Nephron progenitor cell (in vitro differentiated cells): ENCODE measurements at regions not wholly inside any gene's neighbourhood (a gene's known extent, or its start where the extent isn't known, plus 50 kb on each side); places are given as distances from the start of the nearest gene placed in this dataset.

ENCODE experiments used
- DNase-seq: peaks from one replicate; pipeline ENCODE4 v3.0.0; 2021
- H3K27ac Mint-ChIP-seq: 2 replicates; pipeline ENCODE4 v1.8.0; 2021; ENCODE audit warnings: mild to moderate bottlenecking, moderate library complexity, mixed read lengths
- H3K27me3 Mint-ChIP-seq: 2 replicates; pipeline ENCODE4 v1.8.0; 2021; ENCODE audit warnings: mild to moderate bottlenecking, low read depth, mixed read lengths; ENCODE audit not compliant: poor library complexity
- H3K36me3 Mint-ChIP-seq: 2 replicates; pipeline ENCODE4 v1.8.0; 2021; ENCODE audit warnings: low read depth, mixed read lengths
- H3K4me1 Mint-ChIP-seq: 2 replicates; pipeline ENCODE4 v1.8.0; 2021; ENCODE audit warnings: mixed read lengths
- H3K4me3 Mint-ChIP-seq: 2 replicates; pipeline ENCODE4 v1.8.0; 2021; ENCODE audit warnings: mild to moderate bottlenecking, moderate library complexity, mixed read lengths
- H3K9me3 Mint-ChIP-seq: 2 replicates; pipeline ENCODE4 v1.8.0; 2021; ENCODE audit warnings: mild to moderate bottlenecking, moderate library complexity, mixed read lengths
- TF ChIP-seq, protein P1 (sequence below): fragments of 200-600 bp; sonication (generic); IDR thresholded peaks from 2 replicates; pipeline ENCODE4 v1.5.0; 2021; ENCODE audit warnings: antibody characterized with exemption

DNA sequence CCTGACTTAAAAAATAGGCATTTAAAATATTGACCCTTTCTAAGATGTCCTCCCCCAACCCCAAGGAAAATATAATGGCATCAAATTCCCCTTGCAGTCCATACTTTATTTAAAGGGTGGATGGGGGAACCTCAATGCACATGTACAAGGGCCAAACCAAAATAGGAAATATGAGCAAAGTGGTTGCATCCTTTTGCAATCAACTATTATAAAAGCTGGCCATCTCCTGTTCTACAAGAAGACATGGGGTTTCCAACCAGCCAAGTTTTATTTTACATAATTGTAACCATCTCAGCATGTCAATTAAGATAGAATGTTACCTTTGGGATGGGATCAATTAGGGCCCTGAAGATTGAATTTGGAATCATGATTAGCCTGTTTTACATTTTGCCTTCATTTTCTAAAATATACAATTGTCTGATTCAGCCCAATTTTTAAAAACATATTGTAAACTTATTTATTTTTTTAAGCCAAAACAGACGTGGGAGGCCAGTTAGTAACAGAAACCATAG, 146.7 kb upstream of the NFIA start:
- H3K27ac Mint-ChIP-seq: no peak overlapping the region
- no peaks in the 10 kb centered on the region for H3K4me1 Mint-ChIP-seq
- TF ChIP-seq, protein P1, sequence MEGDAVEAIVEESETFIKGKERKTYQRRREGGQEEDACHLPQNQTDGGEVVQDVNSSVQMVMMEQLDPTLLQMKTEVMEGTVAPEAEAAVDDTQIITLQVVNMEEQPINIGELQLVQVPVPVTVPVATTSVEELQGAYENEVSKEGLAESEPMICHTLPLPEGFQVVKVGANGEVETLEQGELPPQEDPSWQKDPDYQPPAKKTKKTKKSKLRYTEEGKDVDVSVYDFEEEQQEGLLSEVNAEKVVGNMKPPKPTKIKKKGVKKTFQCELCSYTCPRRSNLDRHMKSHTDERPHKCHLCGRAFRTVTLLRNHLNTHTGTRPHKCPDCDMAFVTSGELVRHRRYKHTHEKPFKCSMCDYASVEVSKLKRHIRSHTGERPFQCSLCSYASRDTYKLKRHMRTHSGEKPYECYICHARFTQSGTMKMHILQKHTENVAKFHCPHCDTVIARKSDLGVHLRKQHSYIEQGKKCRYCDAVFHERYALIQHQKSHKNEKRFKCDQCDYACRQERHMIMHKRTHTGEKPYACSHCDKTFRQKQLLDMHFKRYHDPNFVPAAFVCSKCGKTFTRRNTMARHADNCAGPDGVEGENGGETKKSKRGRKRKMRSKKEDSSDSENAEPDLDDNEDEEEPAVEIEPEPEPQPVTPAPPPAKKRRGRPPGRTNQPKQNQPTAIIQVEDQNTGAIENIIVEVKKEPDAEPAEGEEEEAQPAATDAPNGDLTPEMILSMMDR: no peak
- peaks cover 5% of the 10 kb centered on the region for H3K27me3 Mint-ChIP-seq
- no peak for DNase-seq
- no peaks in the 10 kb centered on the region for H3K9me3 Mint-ChIP-seq
- no peak overlapping the region for H3K4me3 Mint-ChIP-seq
- H3K36me3 Mint-ChIP-seq: no peaks in the 10 kb centered on the region

DNA sequence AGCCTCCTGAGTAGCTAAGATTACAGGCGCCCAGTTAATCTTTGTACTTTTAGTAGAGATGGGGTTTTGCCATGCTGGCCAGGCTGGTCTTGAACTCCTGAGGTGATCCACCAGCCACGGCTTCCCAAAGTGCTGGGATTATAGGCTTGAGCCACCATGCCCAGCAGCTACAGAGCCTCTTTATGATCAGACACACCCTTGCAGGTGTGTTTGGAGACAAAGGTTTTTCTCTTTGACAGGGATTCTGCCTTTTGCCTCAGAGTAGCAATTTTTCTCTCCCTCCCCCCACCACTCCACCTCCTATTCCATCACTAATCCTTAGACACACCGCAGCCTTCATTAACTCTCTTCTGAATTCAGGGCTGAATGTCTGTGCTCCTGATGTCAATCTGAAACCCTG, 152.2 kb upstream of the NFIA start:
- no peak for DNase-seq
- TF ChIP-seq, protein P1: no peak
- Mint-ChIP-seq H3K27me3 (peaks cover 14% of the 10 kb centered on the region), H3K4me3 (no peak overlapping the region), H3K9me3 (no peaks in the 10 kb centered on the region), H3K36me3 (no peaks in the 10 kb centered on the region), H3K4me1 (peaks cover 8% of the 10 kb centered on the region), H3K27ac (no peak overlapping the region)

DNA sequence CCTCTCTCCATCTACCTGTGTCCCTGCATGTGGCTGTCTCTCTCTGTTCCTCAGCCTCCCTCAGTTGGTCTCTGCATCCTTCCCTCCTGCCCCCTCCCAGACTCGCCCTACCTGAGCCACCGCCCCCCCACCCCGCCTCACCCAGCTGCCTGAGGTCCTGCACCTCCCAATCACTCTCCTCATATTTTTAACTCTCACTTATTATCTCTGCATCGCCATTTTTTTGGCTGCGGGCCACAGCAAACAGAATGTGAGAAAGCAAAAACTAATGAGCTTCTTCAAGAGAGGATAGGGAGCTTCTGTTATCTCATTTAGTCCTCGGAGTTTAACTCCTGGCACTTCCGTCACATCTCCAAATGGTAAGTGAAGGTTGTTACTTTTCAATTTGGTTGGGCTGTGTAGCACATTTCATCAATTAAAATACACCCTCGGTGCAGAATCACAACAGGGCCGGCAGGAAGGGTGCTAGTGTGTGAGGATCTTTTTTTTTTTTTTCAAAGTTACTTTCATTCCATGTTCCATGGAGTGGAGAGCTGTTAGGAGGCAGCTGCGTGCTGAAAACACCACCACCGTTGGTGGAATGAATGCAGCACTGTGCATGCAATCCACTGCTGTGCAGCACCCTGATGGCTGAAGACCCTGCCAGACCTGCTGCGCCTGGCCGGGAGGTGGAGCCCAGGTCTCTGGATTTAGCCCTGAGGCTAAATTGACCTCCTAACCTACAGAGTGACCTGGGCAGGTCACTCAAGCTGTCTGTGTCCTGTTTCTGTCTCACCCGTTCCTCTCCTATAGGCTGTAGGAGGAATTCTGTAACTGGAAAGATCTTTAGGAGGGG, 157.2 kb upstream of the NFIA start:
- Mint-ChIP-seq H3K27me3 (peaks cover 12% of the 10 kb centered on the region), H3K4me1 (peaks cover 42% of the 10 kb centered on the region), H3K4me3 (no peak overlapping the region), H3K9me3 (no peaks in the 10 kb centered on the region), H3K27ac (no peak overlapping the region), H3K36me3 (no peaks in the 10 kb centered on the region)
- DNase-seq: no peak
- TF ChIP-seq, protein P1: no peak

DNA sequence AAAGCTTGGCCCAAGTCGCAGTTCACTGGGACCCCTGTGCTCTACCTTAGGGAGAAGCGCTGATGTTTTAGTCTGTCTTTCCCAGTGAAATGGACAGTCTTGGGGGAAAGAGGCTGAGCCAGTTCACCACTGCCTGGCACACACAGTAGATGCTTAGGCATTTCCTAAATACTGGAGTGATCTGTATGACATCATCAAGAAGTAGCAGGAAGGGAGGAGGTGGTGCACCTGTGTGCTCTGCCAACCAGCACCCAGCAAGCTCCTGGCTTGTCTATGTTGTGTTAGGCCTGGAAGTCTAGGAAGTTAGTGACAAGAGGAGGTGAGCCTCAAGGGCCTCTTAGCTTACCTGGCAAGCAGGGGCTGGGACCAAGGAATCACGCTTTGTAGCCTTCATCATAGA, 158.2 kb upstream of the NFIA start:
- TF ChIP-seq, protein P1: no peak
- no peak overlapping the region for H3K4me3 Mint-ChIP-seq
- H3K9me3 Mint-ChIP-seq: no peaks in the 10 kb centered on the region
- no peak for DNase-seq
- H3K27ac Mint-ChIP-seq: no peak overlapping the region
- H3K4me1 Mint-ChIP-seq: peaks cover 42% of the 10 kb centered on the region
- H3K27me3 Mint-ChIP-seq: peaks cover 9% of the 10 kb centered on the region
- H3K36me3 Mint-ChIP-seq: no peaks in the 10 kb centered on the region

DNA sequence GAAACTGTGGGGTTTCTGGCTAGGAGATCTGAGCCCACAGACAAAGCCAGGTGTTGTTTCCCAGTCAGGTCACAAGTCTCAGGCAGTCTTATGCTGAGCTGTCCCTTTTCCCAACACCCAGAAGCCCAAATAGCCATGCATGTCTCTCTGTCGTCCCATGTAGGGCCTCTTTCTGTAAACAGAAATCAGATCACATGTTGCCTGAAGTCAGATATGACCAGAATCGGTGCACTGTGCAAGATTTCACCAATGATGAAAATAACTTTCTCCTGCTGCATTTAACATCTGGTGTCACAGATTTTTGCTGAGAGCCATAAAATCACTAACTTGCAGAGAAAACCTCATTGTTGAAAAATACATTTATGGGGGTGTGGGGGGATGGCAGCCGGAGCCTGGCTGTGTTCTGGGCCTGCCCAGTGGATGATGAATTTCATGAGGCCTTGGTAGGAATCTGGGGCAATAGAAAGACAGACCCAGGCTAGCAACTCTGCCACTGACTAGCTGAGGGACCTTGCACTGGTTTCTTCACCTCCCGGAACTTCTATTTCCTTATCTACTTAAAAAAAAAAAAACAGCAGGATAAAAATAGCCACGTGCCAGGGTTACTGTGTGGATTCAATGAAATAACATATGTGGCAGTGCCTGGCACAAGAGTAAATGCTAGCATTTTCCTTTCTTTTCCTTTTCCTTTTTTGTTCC, 158.8 kb upstream of the NFIA start:
- Mint-ChIP-seq H3K27ac (no peak overlapping the region), H3K4me3 (no peak overlapping the region), H3K36me3 (no peaks in the 10 kb centered on the region), H3K27me3 (peaks cover 8% of the 10 kb centered on the region), H3K9me3 (no peaks in the 10 kb centered on the region), H3K4me1 (peaks cover 42% of the 10 kb centered on the region)
- TF ChIP-seq, protein P1: no peak
- DNase-seq: no peak
